Activated naive CD4-positive, alpha-beta T cell (primary cell): ENCODE measurements at regions not wholly inside any gene's neighbourhood (a gene's known extent, or its start where the extent isn't known, plus 50 kb on each side); places are given as distances from the start of the nearest gene placed in this dataset.

Experiments used
- DNase-seq, 4 experiments: peaks; one replicate each; lab custom pipeline; 2025; lab: John Stamatoyannopoulos, UW

GRCh38 chr13:103326326-103326725 lies 260.1 kb upstream of the SLC10A2 start:
- DNase-seq = no peak

GRCh38 chr13:103325672-103326071 lies 259.5 kb upstream of the SLC10A2 start:
- no peak for DNase-seq

- no peak for DNase-seq
Observed at GRCh38 chr13:103324641-103325040, 258.4 kb upstream of the SLC10A2 start.

GRCh38 chr13:103315711-103316110 lies 249.5 kb upstream of the SLC10A2 start:
- no peak for DNase-seq

GRCh38 chr13:103312467-103312866 lies 246.2 kb upstream of the SLC10A2 start:
- DNase-seq = no peak

GRCh38 chr13:103308667-103309066 lies 242.4 kb upstream of the SLC10A2 start:
- DNase-seq = no peak

GRCh38 chr13:103306163-103306562 lies 239.9 kb upstream of the SLC10A2 start:
- no peak for DNase-seq

GRCh38 chr13:103303078-103303651 lies 236.9 kb upstream of the SLC10A2 start:
- no peak for DNase-seq

- no peak for DNase-seq
Observed at GRCh38 chr13:103302676-103303075, 236.5 kb upstream of the SLC10A2 start.

- DNase-seq = no peak
Observed at GRCh38 chr13:103299079-103299478, 232.9 kb upstream of the SLC10A2 start.

- no peak for DNase-seq
Observed at GRCh38 chr13:103297083-103297482, 230.9 kb upstream of the SLC10A2 start.

GRCh38 chr13:103291798-103292572 lies 225.8 kb upstream of the SLC10A2 start:
- no peak for DNase-seq

- DNase-seq = no peak
Observed at GRCh38 chr13:103291226-103291625, 225.0 kb upstream of the SLC10A2 start.

GRCh38 chr13:103289681-103290080 lies 223.5 kb upstream of the SLC10A2 start:
- no peak for DNase-seq

- no peak for DNase-seq
Observed at GRCh38 chr13:103288114-103288513, 221.9 kb upstream of the SLC10A2 start.

- DNase-seq = no peak
Observed at GRCh38 chr13:103287659-103288058, 221.4 kb upstream of the SLC10A2 start.

GRCh38 chr13:103284466-103284865 lies 218.2 kb upstream of the SLC10A2 start:
- no peak for DNase-seq

GRCh38 chr13:103283451-103283820 lies 217.2 kb upstream of the SLC10A2 start:
- DNase-seq = no peak

GRCh38 chr13:103282571-103283450 lies 216.6 kb upstream of the SLC10A2 start:
- no peak for DNase-seq

- no peak for DNase-seq
Observed at GRCh38 chr13:103277959-103278694, 211.9 kb upstream of the SLC10A2 start.

GRCh38 chr13:103276775-103277498 lies 210.7 kb upstream of the SLC10A2 start:
- no peak for DNase-seq
